ENCODE measurements at regions not wholly inside any gene's neighbourhood (a gene's known extent, or its start where the extent isn't known, plus 50 kb on each side); places are given as distances from the start of the nearest gene placed in this dataset.

DNA sequence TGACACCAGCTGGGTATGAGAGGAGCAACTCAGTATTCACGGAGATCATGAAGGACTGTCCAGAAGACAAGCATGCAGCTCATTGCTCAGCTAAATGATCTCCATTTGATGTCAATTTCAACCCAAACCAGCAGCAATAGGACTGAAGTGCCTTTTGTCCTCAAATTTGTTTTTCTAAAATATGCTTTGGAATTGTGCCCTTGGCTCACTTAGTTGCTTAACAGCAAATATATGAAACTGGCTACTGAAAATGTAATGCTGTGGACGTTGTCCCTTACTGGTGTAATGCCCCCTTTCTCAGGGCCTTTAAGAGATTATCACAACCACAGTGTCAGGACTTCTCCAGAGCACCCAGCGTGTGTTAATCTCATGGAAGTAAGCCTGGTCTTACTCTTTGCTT lies 236.2 kb downstream of the SKIDA1 start:
- TF ChIP-seq, protein P1, sequence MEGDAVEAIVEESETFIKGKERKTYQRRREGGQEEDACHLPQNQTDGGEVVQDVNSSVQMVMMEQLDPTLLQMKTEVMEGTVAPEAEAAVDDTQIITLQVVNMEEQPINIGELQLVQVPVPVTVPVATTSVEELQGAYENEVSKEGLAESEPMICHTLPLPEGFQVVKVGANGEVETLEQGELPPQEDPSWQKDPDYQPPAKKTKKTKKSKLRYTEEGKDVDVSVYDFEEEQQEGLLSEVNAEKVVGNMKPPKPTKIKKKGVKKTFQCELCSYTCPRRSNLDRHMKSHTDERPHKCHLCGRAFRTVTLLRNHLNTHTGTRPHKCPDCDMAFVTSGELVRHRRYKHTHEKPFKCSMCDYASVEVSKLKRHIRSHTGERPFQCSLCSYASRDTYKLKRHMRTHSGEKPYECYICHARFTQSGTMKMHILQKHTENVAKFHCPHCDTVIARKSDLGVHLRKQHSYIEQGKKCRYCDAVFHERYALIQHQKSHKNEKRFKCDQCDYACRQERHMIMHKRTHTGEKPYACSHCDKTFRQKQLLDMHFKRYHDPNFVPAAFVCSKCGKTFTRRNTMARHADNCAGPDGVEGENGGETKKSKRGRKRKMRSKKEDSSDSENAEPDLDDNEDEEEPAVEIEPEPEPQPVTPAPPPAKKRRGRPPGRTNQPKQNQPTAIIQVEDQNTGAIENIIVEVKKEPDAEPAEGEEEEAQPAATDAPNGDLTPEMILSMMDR (IDR thresholded peaks at IDR 0.05), result no peak
- TF ChIP-seq POLR2A (IDR thresholded peaks at IDR 0.05), result no peak

Measured in Peyer's patch (tissue), 4 donors.